ENCODE measurements at regions not wholly inside any gene's neighbourhood (a gene's known extent, or its start where the extent isn't known, plus 50 kb on each side); places are given as distances from the start of the nearest gene placed in this dataset.

DNA sequence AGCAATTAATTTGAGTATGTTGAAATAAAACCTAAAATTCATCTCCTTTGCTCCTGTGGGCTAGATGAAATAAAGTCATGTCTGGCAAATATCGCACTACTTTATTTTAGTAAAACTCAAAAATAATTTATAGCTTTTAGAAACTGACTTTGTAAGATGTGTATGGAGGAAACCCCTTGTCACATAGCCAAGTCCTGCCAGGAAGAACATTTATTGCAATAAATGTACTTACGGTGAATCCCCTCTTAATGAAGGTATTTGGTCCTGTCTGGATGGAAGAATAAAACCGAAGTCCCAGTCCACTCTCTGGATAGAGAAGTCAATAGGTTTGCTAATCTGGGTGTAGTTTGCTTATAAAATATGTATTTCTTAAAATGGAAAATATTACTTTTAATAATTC is 1226.8 kb upstream of the MAP3K7 start:
- DNase-seq (ENCODE audit: low read depth), result no peak

DNA sequence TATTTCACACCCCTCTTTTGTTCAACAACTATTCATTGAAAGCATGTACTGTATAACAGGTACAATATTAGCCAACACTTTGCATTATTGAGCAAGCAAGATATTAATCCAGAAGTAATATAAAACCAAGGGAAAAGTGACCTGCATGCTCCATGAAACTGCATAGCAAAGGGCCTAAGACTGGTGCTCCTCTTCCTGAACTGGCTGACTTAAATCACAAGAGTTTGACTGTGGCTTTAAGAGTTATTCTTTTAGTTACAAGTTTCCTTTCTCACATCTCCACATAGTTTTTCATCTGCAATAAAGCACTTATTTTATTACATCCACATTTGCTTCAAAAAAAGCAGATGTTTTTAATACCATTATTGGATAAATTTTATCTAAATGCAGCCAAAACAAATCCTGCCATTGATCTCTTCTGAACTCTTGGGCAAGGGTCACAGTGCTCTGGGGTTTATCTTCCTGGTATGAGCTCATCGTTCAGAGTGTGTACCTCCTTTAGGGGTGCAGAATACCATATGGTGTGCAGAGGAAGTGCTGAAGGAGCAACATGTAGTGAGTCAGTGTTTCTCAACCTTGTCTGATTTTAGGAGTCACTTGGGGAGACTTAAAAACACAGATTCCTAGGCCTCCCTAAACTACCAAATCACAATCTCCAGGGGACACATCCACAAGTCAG is 1225.9 kb upstream of the MAP3K7 start:
- DNase-seq (ENCODE audit: low read depth), result peak; percentile 45

DNA sequence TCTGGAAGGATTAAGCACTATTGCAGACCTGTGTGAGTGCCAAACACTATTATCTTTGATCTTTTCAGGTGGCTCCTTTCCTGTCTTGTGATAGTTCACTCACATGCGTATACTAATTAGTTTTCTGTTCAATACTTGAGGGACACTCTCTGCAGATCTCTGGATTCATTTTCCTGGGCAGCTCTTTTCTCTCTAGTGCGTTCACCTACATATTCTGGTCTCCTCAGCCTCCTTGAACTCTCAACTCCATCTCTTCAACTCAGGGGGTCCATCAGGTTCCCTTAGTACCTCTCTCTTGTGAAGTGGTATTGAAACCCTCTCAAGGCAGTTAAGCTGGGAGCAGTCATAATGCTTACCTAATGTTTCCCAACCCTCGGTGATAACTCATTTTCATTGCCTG is 1218.1 kb upstream of the MAP3K7 start:
- DNase-seq (ENCODE audit: low read depth), result no peak

DNA sequence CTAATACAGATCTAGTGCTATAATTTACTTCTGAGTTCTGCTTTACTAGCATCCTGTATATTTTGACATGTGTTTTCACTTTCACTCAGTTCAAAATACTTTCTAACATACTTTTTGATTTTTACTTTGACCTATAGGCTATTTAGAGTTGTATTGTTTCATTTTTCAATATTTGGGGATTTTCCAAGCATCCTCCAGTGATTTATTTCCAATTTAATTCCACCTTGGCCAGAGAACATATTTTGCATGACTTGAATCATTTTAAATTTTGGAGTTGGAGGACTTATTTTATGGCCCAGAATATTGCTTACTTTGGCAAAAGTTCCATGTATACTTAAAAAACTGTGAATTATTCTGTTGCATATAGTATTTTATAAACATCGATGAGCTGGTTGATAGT is 1215.6 kb upstream of the MAP3K7 start:
- no peak for DNase-seq (ENCODE audit: low read depth)

DNA sequence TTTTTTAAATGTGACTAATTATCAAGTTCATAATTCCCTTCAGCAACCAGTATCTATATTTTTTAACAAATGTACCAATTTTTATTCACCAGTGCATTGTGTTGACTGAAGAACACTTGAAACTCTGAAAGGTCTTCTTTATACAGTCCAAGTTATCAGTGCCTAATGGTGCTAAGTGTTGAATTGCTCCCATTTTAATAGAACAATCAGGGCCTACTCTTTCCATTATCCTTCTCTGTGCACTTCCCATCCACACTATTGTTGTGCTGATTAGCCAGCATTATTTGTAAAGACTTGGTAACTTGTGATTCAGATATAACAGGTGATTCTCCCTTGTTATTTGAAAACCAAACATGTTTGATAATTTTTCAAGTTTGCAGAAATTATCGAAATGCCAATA is 1209.7 kb upstream of the MAP3K7 start:
- no peak for DNase-seq (ENCODE audit: low read depth)

DNA sequence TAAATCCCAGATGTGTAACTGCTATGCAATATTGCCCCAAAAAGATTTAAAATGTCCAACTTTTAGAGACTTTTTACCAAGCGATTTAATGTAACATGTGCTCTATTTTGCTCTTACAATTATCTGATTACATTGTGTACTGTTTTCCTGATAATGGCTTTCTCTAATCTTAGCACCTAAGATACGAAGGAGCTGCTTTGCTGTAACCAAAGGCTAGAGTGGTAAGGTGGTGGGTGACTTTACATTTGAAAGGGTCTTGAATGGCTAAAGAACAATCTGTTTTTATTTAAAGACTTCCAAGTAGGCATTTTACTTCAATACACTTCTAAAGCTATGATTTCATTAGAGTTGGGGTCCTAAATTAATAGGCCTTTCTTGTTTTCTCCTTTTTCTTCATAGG is 1201.6 kb upstream of the MAP3K7 start:
- DNase-seq (ENCODE audit: low read depth), result no peak

DNA sequence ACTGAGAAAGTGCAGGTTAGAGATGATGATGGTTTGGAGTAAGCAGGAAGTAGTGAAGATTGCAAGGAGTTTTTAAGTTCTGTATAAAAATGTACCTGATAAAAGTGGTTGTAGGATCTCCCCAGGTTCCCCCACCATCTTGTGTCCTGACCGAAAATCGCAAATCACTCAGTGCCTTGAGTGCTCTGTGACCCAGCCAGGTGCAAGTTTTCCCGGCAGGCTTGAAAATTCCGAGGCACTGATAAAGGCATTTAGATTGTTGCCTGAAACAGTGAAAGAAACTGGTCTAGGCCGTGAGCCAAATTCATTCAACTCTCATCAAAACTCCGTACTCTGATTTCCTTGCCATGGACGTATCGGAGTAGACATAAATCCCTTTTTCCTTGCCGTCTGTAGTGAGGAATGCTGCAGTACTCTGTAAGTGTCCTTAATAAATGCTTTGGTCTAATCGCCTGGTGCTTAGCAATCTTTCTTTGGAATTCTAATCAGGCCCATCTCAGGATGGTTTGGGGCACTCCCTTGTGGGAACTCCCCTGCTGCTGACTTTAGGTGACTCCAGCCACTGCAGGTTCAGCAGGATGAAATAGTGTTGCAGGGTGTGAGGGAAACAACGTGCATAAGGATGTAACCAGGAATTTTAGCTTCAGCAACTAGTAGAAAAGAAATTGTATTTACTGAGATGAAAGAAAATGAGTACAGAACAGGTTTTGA is 1199.8 kb upstream of the MAP3K7 start:
- no peak for DNase-seq (ENCODE audit: low read depth)

DNA sequence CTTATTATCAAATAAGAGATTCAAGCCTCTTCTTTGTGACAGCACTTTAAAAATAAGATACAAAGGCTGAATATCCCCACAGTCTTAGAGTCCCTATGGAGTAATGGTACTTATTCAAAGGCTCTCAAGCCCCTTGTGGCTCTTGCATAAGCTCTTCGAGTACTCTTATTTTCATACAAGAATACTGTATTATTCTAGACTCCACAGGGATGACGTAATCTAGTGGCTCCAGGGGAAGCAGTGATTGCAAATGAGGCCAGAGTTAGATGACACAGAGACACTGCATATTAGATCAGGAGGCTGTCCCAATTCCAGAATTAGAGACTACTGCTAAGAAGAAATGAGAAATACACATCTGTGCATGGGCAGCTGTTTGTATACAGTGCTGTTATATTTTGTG is 1195.9 kb upstream of the MAP3K7 start:
- no peak for DNase-seq (ENCODE audit: low read depth)

DNA sequence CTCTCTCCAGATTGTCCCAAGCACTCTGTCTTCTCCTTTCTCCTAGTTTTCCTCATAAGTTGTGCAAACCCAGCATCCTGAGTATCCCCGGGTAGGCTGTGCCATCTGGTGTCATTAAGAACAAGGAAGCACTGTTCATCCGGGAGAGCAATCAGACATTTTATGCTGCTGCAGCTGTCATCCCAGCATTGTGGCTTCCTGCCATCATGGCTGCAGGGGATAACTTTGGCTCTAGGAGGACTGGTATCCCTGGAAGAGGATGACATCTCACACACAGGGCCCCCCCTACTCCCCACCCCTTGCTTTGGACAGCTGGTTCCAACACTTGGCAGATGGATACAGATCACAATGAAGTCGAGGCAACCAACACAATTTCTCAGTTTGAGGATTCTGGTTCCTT is 1195.1 kb upstream of the MAP3K7 start:
- no peak for DNase-seq (ENCODE audit: low read depth)

DNA sequence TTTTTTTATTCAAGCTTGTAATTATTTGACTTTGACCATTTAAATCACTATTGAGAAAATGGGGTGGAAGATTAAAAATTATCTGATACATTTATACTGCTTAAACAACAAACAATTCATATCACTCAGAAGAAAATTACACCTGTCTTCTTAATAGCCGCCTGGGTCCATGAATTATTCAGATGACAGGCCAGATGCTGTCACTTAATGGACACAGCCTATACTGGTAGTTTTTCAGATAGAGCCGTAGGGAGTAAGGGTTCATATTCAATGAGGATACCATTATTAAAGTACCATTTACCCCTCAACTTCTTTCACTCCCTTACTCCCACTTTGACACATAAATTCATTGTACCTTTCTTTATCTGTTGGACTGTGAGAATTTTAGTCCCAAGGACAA is 1193.4 kb upstream of the MAP3K7 start:
- DNase-seq (ENCODE audit: low read depth), result no peak

DNA sequence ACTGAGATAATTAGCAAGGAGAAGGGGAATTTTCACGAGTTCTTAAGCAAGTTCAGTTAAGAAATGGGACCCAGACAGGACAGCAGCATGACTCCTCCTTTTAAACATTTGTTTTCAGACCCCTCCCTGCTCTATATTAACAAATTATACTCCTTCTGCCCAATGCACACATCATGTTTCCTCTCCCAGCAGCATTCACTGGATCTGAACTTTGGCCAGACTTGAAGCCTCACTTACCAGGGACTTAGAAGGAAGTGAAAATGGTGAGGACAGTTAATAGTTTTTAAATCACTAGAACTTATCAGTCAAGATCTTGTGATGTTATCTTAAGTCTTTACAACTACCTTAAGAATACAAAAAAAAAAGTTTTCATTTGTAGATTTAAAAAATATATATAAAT is 1174.7 kb upstream of the MAP3K7 start:
- no peak for DNase-seq (ENCODE audit: low read depth)

DNA sequence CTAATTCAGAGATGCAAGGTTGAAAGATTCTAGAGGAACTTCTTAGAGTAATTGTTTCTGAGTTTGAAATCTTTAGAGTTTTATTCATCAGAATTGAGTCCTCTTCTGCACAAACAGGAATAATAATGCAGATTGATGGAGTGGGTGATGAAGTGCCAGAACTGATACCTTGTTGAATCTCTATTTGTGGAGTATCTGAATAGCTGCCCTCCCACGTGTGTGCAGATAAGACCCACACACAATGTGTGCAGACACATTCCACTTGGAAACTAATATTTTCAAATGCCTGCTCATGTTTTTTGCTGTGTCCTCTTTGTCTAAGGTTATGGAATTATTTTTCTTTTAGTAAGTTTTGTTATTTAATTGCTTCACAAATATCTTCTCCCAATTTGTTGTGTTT is 1167.8 kb upstream of the MAP3K7 start:
- no peak for DNase-seq (ENCODE audit: low read depth)

DNA sequence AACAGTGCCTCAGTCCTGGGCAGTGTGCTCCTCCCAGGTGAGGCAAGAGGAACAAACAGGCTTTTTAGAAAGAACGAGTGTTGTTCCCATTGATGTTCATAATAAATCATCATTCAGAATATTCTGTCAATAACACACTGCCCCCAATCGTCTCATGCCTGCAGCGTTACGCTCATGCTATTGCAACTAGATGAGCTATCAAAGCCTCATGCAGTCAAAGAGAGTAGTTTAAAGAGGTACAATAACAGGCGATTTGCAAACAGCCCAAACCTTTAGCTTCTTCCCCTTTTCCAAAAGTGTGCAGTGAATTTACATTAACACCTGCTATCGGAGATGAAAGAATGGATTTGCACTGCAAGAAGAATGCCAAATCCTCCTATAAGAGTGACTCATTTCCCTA is 1164.7 kb upstream of the MAP3K7 start:
- no peak for DNase-seq (ENCODE audit: low read depth)

DNA sequence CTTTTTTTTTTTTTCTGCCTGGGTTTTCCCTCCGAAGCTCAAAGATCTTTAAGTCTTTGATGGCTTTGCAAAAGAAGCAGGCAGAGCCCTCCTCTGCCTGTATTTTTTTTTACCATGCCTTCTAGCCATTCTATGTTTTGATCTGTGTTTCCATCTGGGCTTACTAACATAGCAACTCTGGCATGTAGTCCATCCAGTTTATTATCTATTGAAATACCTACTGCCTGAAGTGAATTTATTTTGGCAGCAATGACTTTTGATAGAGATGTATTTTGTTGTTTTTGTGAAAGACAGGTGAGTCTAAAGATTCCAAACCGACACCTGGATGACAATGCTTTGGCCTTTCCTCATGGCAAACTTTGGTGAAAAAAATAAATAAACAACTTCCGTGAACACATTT is 1157.7 kb upstream of the MAP3K7 start:
- DNase-seq (ENCODE audit: low read depth), result no peak

DNA sequence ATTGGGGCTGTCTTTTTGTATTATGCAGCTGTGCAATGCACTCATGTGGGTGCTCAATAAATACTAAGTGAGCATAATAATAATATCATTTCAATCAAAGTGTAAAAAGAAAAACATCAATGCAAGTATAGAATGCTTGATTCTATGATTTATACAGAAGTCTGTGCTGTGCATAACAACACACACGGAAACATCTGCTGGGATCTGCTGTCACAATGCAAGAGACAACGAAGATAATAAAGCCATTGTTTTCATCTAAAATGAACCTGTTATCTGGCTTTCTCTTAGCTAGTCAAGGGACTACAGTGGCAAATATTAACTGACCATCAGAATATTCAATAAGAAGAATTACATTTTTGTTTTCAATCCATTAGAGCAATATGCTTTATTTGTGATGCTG is 1156.9 kb upstream of the MAP3K7 start:
- no peak for DNase-seq (ENCODE audit: low read depth)

DNA sequence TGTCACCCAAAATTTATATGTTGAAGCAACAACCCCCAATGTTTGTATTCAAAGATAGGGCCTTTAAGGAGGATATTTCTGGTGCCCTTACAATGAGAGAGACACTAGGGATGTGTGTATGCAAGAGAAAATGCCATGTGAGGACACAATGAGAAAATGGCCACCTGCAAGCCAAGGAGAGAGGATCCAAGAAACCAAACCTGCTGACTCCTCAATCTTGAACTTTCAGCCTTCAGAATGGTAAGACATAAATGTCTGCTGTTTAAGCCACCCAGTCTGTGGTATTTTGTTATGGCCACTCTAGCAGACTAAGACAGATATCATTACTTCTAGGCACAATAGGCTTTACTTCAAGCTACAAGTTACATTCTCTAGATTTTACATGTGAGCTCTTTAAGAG is 1145.1 kb upstream of the MAP3K7 start:
- no peak for DNase-seq (ENCODE audit: low read depth)

DNA sequence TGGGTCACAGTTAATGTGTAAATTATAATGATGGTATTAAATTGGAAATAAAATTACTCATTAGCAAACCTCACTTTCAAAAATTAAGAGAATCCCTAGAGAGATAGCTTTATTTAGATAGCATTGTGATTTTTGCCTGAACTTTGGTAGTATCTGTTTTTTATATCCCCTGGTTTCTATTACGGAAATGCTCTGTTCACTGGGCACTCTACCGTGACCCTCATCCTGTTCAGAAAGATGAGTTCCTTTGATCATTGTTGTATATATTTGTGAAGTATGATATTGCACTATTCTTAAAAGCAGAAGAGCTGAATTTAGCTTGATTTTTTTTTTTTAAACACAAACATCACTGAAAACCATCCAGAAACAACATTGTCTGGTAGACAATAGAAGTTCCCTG is 1143.8 kb upstream of the MAP3K7 start:
- no peak for DNase-seq (ENCODE audit: low read depth)

DNA sequence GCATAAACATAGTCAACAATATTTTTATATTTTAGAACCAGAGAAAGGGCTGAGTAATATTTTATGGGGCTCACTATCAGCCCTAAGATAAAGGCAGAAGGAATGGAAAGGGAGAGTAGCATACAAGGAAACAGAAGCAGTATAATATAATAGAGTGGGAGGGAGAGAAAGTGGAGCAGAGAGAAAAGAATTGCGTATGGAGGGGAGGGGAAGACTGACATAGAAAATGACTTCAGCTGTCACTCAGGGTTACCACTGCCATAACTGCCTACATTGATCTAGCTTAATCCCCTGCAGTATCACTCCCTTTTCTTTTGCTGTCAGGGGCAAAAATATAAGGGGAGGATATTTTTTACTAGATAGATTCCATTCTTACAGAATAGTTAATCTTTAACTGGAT is 1133.5 kb upstream of the MAP3K7 start:
- no peak for DNase-seq (ENCODE audit: low read depth)

DNA sequence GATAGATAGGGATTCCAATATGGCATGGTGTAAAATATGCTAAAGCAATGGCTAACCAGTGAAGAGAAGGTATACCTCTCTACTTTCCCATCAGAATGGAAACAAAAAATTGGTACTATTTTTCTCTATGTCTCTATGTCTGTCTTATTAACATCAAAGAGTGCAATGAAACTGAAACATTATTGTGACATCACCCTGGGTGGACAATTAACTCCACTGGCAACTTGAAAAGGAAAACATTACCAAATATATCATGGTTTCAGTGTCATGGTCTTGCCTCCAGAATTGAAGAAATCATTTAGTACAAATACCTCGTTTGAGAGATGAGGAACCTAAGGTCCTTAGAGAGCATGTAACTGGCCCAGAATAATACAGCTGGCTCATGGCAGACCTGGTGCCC is 1132.5 kb upstream of the MAP3K7 start:
- no peak for DNase-seq (ENCODE audit: low read depth)

DNA sequence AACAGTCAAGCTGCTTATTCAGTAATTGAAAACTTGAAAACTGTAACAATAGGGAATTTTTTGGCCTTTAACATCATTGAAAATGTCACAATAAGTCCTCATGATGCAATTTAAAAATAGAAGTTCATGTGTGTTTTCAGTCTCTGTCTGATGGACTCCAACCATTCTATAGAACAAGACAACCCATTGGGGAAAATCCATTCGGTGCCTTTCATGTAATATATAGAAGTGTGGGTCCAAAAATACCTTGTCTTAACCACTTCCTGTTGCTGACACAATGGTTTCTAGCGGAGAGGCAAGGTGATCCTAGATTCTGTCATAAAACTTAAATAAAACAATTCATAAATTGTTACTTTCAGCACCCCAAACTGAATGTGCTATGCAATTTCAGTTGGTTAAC is 1131.3 kb upstream of the MAP3K7 start:
- no peak for DNase-seq (ENCODE audit: low read depth)

DNA sequence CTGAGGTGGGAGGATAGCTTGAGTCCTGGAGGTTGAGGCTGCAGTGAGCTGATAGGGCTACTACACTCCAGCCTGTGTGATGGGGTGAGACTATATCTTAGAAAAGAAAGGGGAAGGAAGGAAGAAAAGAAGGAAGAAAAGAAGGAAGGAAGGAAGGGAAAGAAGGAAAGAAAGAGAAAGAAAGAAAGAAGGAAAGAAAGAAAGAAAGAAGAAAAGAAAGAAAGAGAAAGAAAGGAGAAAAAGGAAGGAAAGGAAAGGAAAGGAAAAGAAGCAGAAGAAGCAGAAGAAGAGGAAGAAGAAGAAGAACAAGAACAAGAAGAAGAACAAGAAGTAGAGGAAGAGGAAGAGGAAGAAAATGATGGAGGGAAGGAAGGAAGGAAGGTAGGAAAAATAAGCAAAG is 1130.2 kb upstream of the MAP3K7 start:
- DNase-seq (ENCODE audit: low read depth), result no peak

DNA sequence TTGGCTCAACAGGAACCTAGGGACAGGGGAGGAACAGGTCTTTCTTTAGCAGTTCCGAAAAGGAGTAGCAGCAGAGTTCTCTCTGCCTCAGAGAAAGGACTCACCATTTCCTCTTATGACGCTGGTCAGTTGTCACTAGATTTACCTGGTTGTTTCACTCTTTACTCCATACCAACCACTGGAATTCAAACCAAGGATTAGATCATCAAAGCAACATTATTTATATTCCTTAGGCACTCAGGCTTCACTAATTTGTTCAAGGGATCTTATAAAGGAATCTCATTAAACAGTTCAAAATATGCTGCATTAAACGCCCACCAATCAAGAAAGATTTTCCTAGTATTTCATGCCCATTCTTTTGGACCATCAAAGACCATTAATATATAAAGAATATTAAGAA is 1129.5 kb upstream of the MAP3K7 start:
- no peak for DNase-seq (ENCODE audit: low read depth)

DNA sequence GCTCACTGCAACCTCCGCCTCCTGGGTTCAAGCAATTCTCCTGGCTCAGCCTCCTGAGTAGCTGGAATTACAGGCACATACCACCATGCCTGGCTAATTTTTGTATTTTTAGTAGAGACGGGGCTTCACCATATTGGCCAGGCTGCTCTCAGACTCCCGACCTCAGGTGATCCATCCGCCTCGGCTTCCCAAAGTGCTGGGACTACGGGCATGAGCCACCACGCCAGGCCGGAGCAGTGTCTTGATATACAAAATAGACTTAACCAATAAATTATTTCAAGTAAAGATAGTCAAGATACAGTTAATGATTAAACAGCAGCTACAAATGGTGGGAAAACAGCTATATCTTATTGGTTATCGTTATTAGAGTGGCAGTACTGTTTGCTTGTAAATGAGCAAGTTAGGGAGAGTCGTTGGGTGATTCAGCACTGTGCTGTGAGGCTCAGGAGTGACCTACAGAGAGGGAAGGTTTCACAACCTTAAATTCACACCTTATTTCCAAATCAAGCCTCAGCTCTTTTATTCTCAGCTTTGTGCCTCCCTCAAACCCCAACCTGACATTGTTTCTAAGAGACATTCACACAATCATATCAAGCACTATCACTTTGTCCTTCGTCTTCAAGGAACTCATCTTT is 1128.4 kb upstream of the MAP3K7 start:
- DNase-seq (ENCODE audit: low read depth), result no peak
